Gastrocnemius medialis (tissue), 4 donors: ENCODE measurements at regions not wholly inside any gene's neighbourhood (a gene's known extent, or its start where the extent isn't known, plus 50 kb on each side); places are given as distances from the start of the nearest gene placed in this dataset.
"Not testable (repeated sequence)": the region's sequence is repeated elsewhere in the genome, so short reads cannot be mapped to it uniquely, and the experiment has no call there.

Experiments used
- ATAC-seq, 2 donors: fragments of 150-250 bp; one replicate each; pipeline ENCODE4 v1.9.1; 2016
- DNase-seq, 2 donors: peaks; one replicate each; pipeline ENCODE4 v3.0.0-alpha.2; 2019
- H3K27ac ChIP-seq, 4 donors: fragments of 200-600 bp; sonication (generic); 1 replicate in 1 of 4; 2 replicates in 3 of 4; pipeline ENCODE4 v1.5.1; 2016 to 2018; ENCODE audit warnings: mild to moderate bottlenecking in 2 of 4, moderate library complexity in 1 of 4
- H3K27me3 ChIP-seq, 3 donors: fragments of 200-600 bp; sonication (generic) in 2 of 3; 1 replicate in 1 of 3; 2 replicates in 2 of 3; pipeline versions ENCODE4 v1.5.1 to v1.6.0; 2016 to 2019; ENCODE audit warnings: mild to moderate bottlenecking in 1 of 3, moderate library complexity in 1 of 3
- H3K36me3 ChIP-seq, 2 donors: fragments of 200-600 bp; sonication (generic) in 1 of 2; one replicate each; pipeline ENCODE4 v1.5.1; 2017 to 2018
- H3K4me1 ChIP-seq, 2 donors: fragments of 200-600 bp; sonication (generic) in 1 of 2; one replicate each; pipeline ENCODE4 v1.5.1; 2016 to 2017; ENCODE audit warnings: mild to moderate bottlenecking in 2 of 2
- H3K4me3 ChIP-seq, 4 donors: fragments of 200-600 bp; sonication (generic) in 3 of 4; 1 replicate in 1 of 4; 2 replicates in 3 of 4; pipeline ENCODE4 v1.5.1; 2016 to 2019; ENCODE audit warnings: mild to moderate bottlenecking in 2 of 4
- H3K9me3 ChIP-seq, 3 donors: fragments of 200-600 bp; sonication (generic) in 2 of 3; 1 replicate in 1 of 3; 2 replicates in 2 of 3; pipeline ENCODE4 v1.5.1; 2016 to 2019
- POLR2A ChIP-seq, 2 donors: fragments of 450-650 bp; IDR thresholded peaks; one replicate each; pipeline ENCODE4 v1.6.1; 2017; ENCODE audit warnings: antibody characterized with exemption in 2 of 2, mild to moderate bottlenecking in 2 of 2, moderate library complexity in 2 of 2
- in situ Hi-C, 4 donors: fragments of 200-750 bp; cut with MboI; loops; one replicate each; pipeline versions ENCODE4 v1.15.0 to v1.8.0; 2017; ENCODE audit warnings: low sequenced_read_pairs in 4 of 4
- intact Hi-C: fragments of 100-400 bp; cut with DNase I; formaldehyde crosslinking; loops from one replicate; pipeline ENCODE4 v1.15.1; 2023; ENCODE audit warnings: low total_unique reads
- TF ChIP-seq, protein P1 (sequence below), 5 experiments: fragments of 450-650 bp in 3 of 5; fragments of 200-600 bp in 2 of 5; sonication (generic) in 2 of 5; IDR thresholded peaks in 4 of 5; conservative IDR thresholded peaks in 1 of 5; 1 replicate in 4 of 5; 2 replicates in 1 of 5; pipeline ENCODE4 v1.5.1; 2016 to 2019; ENCODE audit warnings: antibody characterized with exemption in 5 of 5, mild to moderate bottlenecking in 3 of 5, moderate library complexity in 3 of 5

GRCh38 chr9:26639761-26640160 lies 252.8 kb downstream of the CAAP1 start:
- ATAC-seq (no peak), DNase-seq (no peak)
- no peak for TF ChIP-seq POLR2A (IDR thresholded peaks at IDR 0.05)
- TF ChIP-seq, protein P1, sequence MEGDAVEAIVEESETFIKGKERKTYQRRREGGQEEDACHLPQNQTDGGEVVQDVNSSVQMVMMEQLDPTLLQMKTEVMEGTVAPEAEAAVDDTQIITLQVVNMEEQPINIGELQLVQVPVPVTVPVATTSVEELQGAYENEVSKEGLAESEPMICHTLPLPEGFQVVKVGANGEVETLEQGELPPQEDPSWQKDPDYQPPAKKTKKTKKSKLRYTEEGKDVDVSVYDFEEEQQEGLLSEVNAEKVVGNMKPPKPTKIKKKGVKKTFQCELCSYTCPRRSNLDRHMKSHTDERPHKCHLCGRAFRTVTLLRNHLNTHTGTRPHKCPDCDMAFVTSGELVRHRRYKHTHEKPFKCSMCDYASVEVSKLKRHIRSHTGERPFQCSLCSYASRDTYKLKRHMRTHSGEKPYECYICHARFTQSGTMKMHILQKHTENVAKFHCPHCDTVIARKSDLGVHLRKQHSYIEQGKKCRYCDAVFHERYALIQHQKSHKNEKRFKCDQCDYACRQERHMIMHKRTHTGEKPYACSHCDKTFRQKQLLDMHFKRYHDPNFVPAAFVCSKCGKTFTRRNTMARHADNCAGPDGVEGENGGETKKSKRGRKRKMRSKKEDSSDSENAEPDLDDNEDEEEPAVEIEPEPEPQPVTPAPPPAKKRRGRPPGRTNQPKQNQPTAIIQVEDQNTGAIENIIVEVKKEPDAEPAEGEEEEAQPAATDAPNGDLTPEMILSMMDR (IDR thresholded peaks at IDR 0.05 in 4 of 5, conservative IDR thresholded peaks at IDR 0.05 in 1 of 5) = no peak
- Histone ChIP-seq H3K9me3 (no peaks in the 10 kb centered on the region), H3K27me3 (no peaks in the 10 kb centered on the region), H3K36me3 (no peaks in the 10 kb centered on the region), H3K27ac (no peak overlapping the region), H3K4me1 (no peaks in the 10 kb centered on the region), H3K4me3 (no peak overlapping the region)
- intact Hi-C loops (no loop called here), in situ Hi-C loops (no loop called here)

- Histone ChIP-seq H3K27ac (no peak overlapping the region), H3K4me1 (no peaks in the 10 kb centered on the region), H3K27me3 (no peaks in the 10 kb centered on the region), H3K4me3 (no peak overlapping the region), H3K36me3 (no peaks in the 10 kb centered on the region), H3K9me3 (no peaks in the 10 kb centered on the region)
- DNase-seq (no peak), ATAC-seq (no peak)
- in situ Hi-C loops (no loop called here), intact Hi-C loops (no loop called here)
- TF ChIP-seq, protein P1 (IDR thresholded peaks at IDR 0.05 in 4 of 5, conservative IDR thresholded peaks at IDR 0.05 in 1 of 5) = no peak
- no peak for TF ChIP-seq POLR2A (IDR thresholded peaks at IDR 0.05)
These were observed 255.5 kb downstream of the CAAP1 start for GRCh38 chr9:26637101-26637500.

DNA sequence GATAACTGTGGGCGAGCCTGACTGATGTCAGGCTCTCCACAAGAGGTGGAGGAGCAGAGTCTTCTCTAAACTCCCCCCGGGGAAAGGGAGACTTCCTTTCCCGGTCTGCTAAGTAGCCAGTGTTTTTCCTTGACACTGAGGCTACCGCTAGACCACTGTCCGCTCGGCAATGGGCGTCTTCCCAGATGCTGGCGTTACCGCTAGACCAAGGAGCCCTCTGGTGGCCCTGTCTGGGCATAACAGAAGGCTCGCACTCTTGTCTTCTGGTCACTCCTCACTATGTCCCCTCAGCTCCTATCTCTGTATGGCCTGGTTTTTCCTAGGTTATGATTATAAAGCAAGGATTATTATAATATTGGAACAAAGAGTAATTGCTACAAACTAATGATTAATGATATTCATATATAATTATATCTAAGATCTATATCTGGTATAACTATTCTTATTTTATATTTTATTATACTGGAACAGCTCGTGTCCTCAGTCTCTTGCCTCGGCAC lies 278.7 kb downstream of the CAAP1 start:
- not testable (repeated sequence) for DNase-seq

DNA sequence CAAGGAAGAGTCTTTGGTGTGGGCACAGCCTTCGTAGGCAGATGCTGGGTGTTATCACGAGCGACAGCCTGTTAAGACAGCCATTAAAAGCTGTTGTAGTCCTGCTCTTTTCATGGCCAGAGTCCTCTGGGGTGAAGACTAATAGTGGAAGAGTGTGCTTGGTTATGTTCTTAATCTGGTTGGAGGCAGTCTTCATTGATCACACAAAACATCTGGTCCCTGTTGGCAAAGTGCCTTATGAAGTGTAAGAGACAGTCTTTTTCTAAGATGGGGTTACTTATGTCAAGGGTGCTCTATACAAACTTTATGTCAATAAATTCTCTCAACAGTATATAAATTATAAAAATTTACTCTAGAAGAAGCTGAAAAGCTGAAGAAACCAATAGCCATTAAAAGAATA lies 280.4 kb downstream of the CAAP1 start:
- Histone ChIP-seq H3K36me3 (no peaks in the 10 kb centered on the region), H3K4me3 (no peak overlapping the region), H3K9me3 (no peaks in the 10 kb centered on the region), H3K27me3 (no peaks in the 10 kb centered on the region), H3K4me1 (no peaks in the 10 kb centered on the region), H3K27ac (no peak overlapping the region)
- ATAC-seq (no peak), DNase-seq (no peak)
- TF ChIP-seq, protein P1 (IDR thresholded peaks at IDR 0.05 in 4 of 5, conservative IDR thresholded peaks at IDR 0.05 in 1 of 5) = no peak
- no peak for TF ChIP-seq POLR2A (IDR thresholded peaks at IDR 0.05)
- intact Hi-C loops = no loop called here
- in situ Hi-C loops = no loop called here

More for the DNA sequence above, 278.7 kb downstream of the CAAP1 start:
- TF ChIP-seq, protein P1 (IDR thresholded peaks at IDR 0.05 in 4 of 5, conservative IDR thresholded peaks at IDR 0.05 in 1 of 5) = peak in 2 of 5 experiments; percentile 7 to 9
- in situ Hi-C loops, H3K9me3 ChIP-seq, H3K4me3 ChIP-seq, H3K27me3 ChIP-seq, ATAC-seq, H3K36me3 ChIP-seq, H3K4me1 ChIP-seq, H3K27ac ChIP-seq, intact Hi-C loops: not testable (repeated sequence)

DNA sequence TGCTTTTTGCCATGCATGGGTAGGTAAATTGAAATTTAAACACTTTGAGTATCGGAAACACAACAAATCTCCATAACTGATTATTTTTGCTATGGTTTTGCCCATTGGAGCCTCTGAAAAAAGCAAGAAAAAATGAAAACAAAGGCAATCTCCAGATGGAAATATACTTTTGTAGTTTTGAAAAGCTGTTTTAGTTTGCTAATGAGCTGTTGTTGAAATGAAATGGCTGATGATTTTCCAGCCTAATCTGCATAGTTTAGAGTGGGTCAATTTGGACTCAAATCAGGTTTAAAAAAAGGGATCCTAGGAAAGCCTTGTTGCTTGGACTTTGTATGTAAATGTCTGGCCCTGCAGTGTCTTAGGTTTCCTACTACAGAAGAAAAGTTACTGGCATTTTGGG lies 285.8 kb downstream of the CAAP1 start:
- DNase-seq (no peak), ATAC-seq (no peak)
- H3K27me3 ChIP-seq = no peaks in the 10 kb centered on the region
- H3K9me3 ChIP-seq = no peaks in the 10 kb centered on the region
- in situ Hi-C loops (no loop called here), intact Hi-C loops (no loop called here)
- H3K4me3 ChIP-seq = no peak overlapping the region
- TF ChIP-seq POLR2A (IDR thresholded peaks at IDR 0.05) = no peak
- TF ChIP-seq, protein P1 (IDR thresholded peaks at IDR 0.05 in 4 of 5, conservative IDR thresholded peaks at IDR 0.05 in 1 of 5) = no peak
- no peaks in the 10 kb centered on the region for H3K36me3 ChIP-seq
- H3K4me1 ChIP-seq = no peaks in the 10 kb centered on the region
- H3K27ac ChIP-seq = no peak overlapping the region
